CD8-positive, alpha-beta memory T cell (primary cell): ENCODE measurements at regions not wholly inside any gene's neighbourhood (a gene's known extent, or its start where the extent isn't known, plus 50 kb on each side); places are given as distances from the start of the nearest gene placed in this dataset.
"Not testable (repeated sequence)": the region's sequence is repeated elsewhere in the genome, so short reads cannot be mapped to it uniquely, and the experiment has no call there.

ENCODE experiments used
- CTCF ChIA-PET: fragments of 350-600 bp; sonication (Branson Sonifier 250); formaldehyde crosslinking; loops from one replicate; lab custom pipeline; 2021; ENCODE audit warnings: antibody characterized with exemption; lab: Charles Lee
- POLR2A ChIA-PET: fragments of 350-600 bp; sonication (Branson Sonifier 250); formaldehyde crosslinking; loops from one replicate; lab custom pipeline; 2021; ENCODE audit warnings: antibody characterized with exemption; lab: Charles Lee
- DNase-seq, 5 donors: peaks; one replicate each; pipeline versions ENCODE4 v3.0.0 to v3.0.0-alpha.2; 2020 to 2022; ENCODE audit warnings: mixed read lengths in 1 of 5
- H3K27ac ChIP-seq: one replicate; pipeline ENCODE4 v1.7.0; 2013; ENCODE audit warnings: low read depth, mild to moderate bottlenecking, low read length, moderate library complexity
- H3K27me3 ChIP-seq: 2 replicates; pipeline ENCODE4 v1.7.0; 2013; ENCODE audit warnings: low read length, mild to moderate bottlenecking; ENCODE audit not compliant: insufficient read depth, poor library complexity, severe bottlenecking
- H3K36me3 ChIP-seq: 2 replicates; pipeline ENCODE4 v1.7.0; 2013; ENCODE audit warnings: mild to moderate bottlenecking, low read length, moderate library complexity; ENCODE audit not compliant: insufficient read depth
- H3K4me1 ChIP-seq: 2 replicates; pipeline ENCODE4 v1.7.0; 2013; ENCODE audit warnings: mild to moderate bottlenecking, low read length, moderate library complexity; ENCODE audit not compliant: insufficient read depth
- H3K4me3 ChIP-seq: 2 replicates; pipeline ENCODE4 v1.7.0; 2013; ENCODE audit warnings: mild to moderate bottlenecking, low read length
- H3K9me3 ChIP-seq: 2 replicates; pipeline ENCODE4 v1.7.0; 2013; ENCODE audit warnings: mild to moderate bottlenecking, low read length
- H3K27ac Mint-ChIP-seq, 8 donors: one replicate each; pipeline ENCODE4 v1.8.0; 2020 to 2021; ENCODE audit warnings: mixed read lengths in 8 of 8, mild to moderate bottlenecking in 6 of 8, inconsistent platforms in 3 of 8, moderate library complexity in 3 of 8
- H3K27me3 Mint-ChIP-seq, 2 donors: one replicate each; pipeline ENCODE4 v1.8.0; 2020 to 2021; ENCODE audit warnings: mixed read lengths in 2 of 2, mild to moderate bottlenecking in 1 of 2, moderate library complexity in 1 of 2
- H3K36me3 Mint-ChIP-seq, 3 donors: one replicate each; pipeline ENCODE4 v1.8.0; 2020 to 2021; ENCODE audit warnings: mixed read lengths in 3 of 3, inconsistent platforms in 1 of 3, mild to moderate bottlenecking in 1 of 3
- H3K4me1 Mint-ChIP-seq, 3 donors: one replicate each; pipeline ENCODE4 v1.8.0; 2020 to 2021; ENCODE audit warnings: mixed read lengths in 3 of 3, inconsistent platforms in 1 of 3, mild to moderate bottlenecking in 1 of 3
- H3K4me3 Mint-ChIP-seq, 7 donors: one replicate each; pipeline ENCODE4 v1.8.0; 2020 to 2021; ENCODE audit warnings: mixed read lengths in 7 of 7, mild to moderate bottlenecking in 6 of 7, moderate library complexity in 4 of 7, inconsistent platforms in 2 of 7
- H3K9me3 Mint-ChIP-seq, 5 donors: one replicate each; pipeline ENCODE4 v1.8.0; 2020 to 2022; ENCODE audit warnings: mixed read lengths in 5 of 5, mild to moderate bottlenecking in 3 of 5, moderate library complexity in 2 of 5, inconsistent platforms in 1 of 5

GRCh38 chr2:117623175-117623574 lies 191.3 kb upstream of the DDX18 start:
- H3K36me3 Mint-ChIP-seq, H3K27me3 ChIP-seq, POLR2A ChIA-PET, H3K27ac ChIP-seq, H3K9me3 ChIP-seq, H3K4me1 ChIP-seq, H3K4me3 Mint-ChIP-seq, DNase-seq, H3K27ac Mint-ChIP-seq, H3K4me3 ChIP-seq, CTCF ChIA-PET, H3K9me3 Mint-ChIP-seq, H3K27me3 Mint-ChIP-seq, H3K4me1 Mint-ChIP-seq, H3K36me3 ChIP-seq: not testable (repeated sequence)

GRCh38 chr2:117631152-117631945 lies 183.1 kb upstream of the DDX18 start:
- H3K9me3 Mint-ChIP-seq: peaks cover 0 to 8% (median 3%) of the 10 kb centered on the region in 5 donors
- H3K4me1 ChIP-seq: no peaks in the 10 kb centered on the region

GRCh38 chr2:117635481-117635880 lies 179.0 kb upstream of the DDX18 start:
- Histone ChIP-seq H3K27me3 (no peaks in the 10 kb centered on the region), H3K9me3 (no peaks in the 10 kb centered on the region), H3K4me1 (no peaks in the 10 kb centered on the region), H3K27ac (no peak overlapping the region), H3K4me3 (no peak overlapping the region), H3K36me3 (no peaks in the 10 kb centered on the region)
- ChIA-PET CTCF (no interaction called here), POLR2A (no interaction called here)
- H3K4me1 Mint-ChIP-seq: no peaks in the 10 kb centered on the region
- no peak overlapping the region for H3K27ac Mint-ChIP-seq
- no peak overlapping the region for H3K4me3 Mint-ChIP-seq
- no peaks in the 10 kb centered on the region for H3K27me3 Mint-ChIP-seq
- no peak for DNase-seq
- peaks cover 0 to 5% (median 0%) of the 10 kb centered on the region in 5 donors for H3K9me3 Mint-ChIP-seq
- no peaks in the 10 kb centered on the region for H3K36me3 Mint-ChIP-seq

More at GRCh38 chr2:117631152-117631945, 183.1 kb upstream of the DDX18 start:
- Mint-ChIP-seq H3K4me3 (no peak overlapping the region), H3K4me1 (no peaks in the 10 kb centered on the region), H3K36me3 (no peaks in the 10 kb centered on the region), H3K27ac (no peak overlapping the region), H3K27me3 (no peaks in the 10 kb centered on the region)
- POLR2A ChIA-PET: no interaction called here
- CTCF ChIA-PET: no interaction called here
- Histone ChIP-seq H3K27ac (no peak overlapping the region), H3K27me3 (no peaks in the 10 kb centered on the region), H3K9me3 (no peaks in the 10 kb centered on the region), H3K4me3 (no peak overlapping the region), H3K36me3 (no peaks in the 10 kb centered on the region)
- no peak for DNase-seq

GRCh38 chr2:117639401-117639800 lies 175.1 kb upstream of the DDX18 start:
- CTCF ChIA-PET: no interaction called here
- H3K27me3 Mint-ChIP-seq: no peaks in the 10 kb centered on the region
- POLR2A ChIA-PET: no interaction called here
- H3K4me1 Mint-ChIP-seq: no peaks in the 10 kb centered on the region
- no peaks in the 10 kb centered on the region for H3K36me3 Mint-ChIP-seq
- H3K27ac ChIP-seq: no peak overlapping the region
- H3K4me3 ChIP-seq: no peak overlapping the region
- H3K36me3 ChIP-seq: no peaks in the 10 kb centered on the region
- no peak overlapping the region for H3K27ac Mint-ChIP-seq
- no peaks in the 10 kb centered on the region for H3K27me3 ChIP-seq
- H3K9me3 ChIP-seq: no peaks in the 10 kb centered on the region
- DNase-seq: no peak
- H3K4me1 ChIP-seq: no peaks in the 10 kb centered on the region
- no peak overlapping the region for H3K4me3 Mint-ChIP-seq
- peaks cover 0 to 5% (median 0%) of the 10 kb centered on the region in 5 donors for H3K9me3 Mint-ChIP-seq

- ChIA-PET POLR2A (no interaction called here), CTCF (no interaction called here)
- Mint-ChIP-seq H3K4me3 (no peak overlapping the region), H3K36me3 (no peaks in the 10 kb centered on the region), H3K4me1 (no peaks in the 10 kb centered on the region), H3K27me3 (peaks cover 0 to 4% of the 10 kb centered on the region in 2 donors), H3K9me3 (peaks cover 0 to 5% (median under 1%) of the 10 kb centered on the region in 5 donors), H3K27ac (no peak overlapping the region)
- Histone ChIP-seq H3K27me3 (no peaks in the 10 kb centered on the region), H3K36me3 (no peaks in the 10 kb centered on the region), H3K9me3 (no peaks in the 10 kb centered on the region), H3K4me1 (no peaks in the 10 kb centered on the region), H3K4me3 (no peak overlapping the region), H3K27ac (no peak overlapping the region)
- DNase-seq: no peak
Measured at GRCh38 chr2:117644403-117644802, 170.1 kb upstream of the DDX18 start.

GRCh38 chr2:117645458-117645857 lies 169.0 kb upstream of the DDX18 start:
- H3K4me3 ChIP-seq: no peak overlapping the region
- ChIA-PET CTCF (no interaction called here), POLR2A (no interaction called here)
- Mint-ChIP-seq H3K27ac (no peak overlapping the region), H3K4me1 (no peaks in the 10 kb centered on the region), H3K27me3 (peaks cover 0 to 4% of the 10 kb centered on the region in 2 donors), H3K9me3 (peaks cover 0 to 5% (median 0%) of the 10 kb centered on the region in 5 donors), H3K4me3 (no peak overlapping the region), H3K36me3 (no peaks in the 10 kb centered on the region)
- no peaks in the 10 kb centered on the region for H3K27me3 ChIP-seq
- H3K9me3 ChIP-seq: no peaks in the 10 kb centered on the region
- DNase-seq: no peak
- no peaks in the 10 kb centered on the region for H3K4me1 ChIP-seq
- no peak overlapping the region for H3K27ac ChIP-seq
- no peaks in the 10 kb centered on the region for H3K36me3 ChIP-seq

- Histone ChIP-seq H3K4me3 (no peak overlapping the region), H3K4me1 (no peaks in the 10 kb centered on the region), H3K27ac (no peak overlapping the region), H3K36me3 (no peaks in the 10 kb centered on the region), H3K27me3 (no peaks in the 10 kb centered on the region), H3K9me3 (no peaks in the 10 kb centered on the region)
- Mint-ChIP-seq H3K27me3 (peaks cover 0 to 4% of the 10 kb centered on the region in 2 donors), H3K9me3 (peaks cover 0 to 5% (median 0%) of the 10 kb centered on the region in 5 donors), H3K4me1 (no peaks in the 10 kb centered on the region), H3K4me3 (no peak overlapping the region), H3K27ac (no peak overlapping the region), H3K36me3 (no peaks in the 10 kb centered on the region)
- no peak for DNase-seq
- CTCF ChIA-PET: no interaction called here
- POLR2A ChIA-PET: no interaction called here
Measured at GRCh38 chr2:117646099-117646498, 168.4 kb upstream of the DDX18 start.

- no peaks in the 10 kb centered on the region for H3K9me3 ChIP-seq
- DNase-seq: no peak
- POLR2A ChIA-PET: no interaction called here
- H3K4me1 Mint-ChIP-seq: no peaks in the 10 kb centered on the region
- H3K36me3 ChIP-seq: no peaks in the 10 kb centered on the region
- no peaks in the 10 kb centered on the region for H3K4me1 ChIP-seq
- H3K4me3 Mint-ChIP-seq: no peak overlapping the region
- H3K4me3 ChIP-seq: no peak overlapping the region
- H3K27me3 Mint-ChIP-seq: peaks cover 0 to 4% of the 10 kb centered on the region in 2 donors
- H3K27me3 ChIP-seq: no peaks in the 10 kb centered on the region
- H3K27ac Mint-ChIP-seq: no peak overlapping the region
- no peak overlapping the region for H3K27ac ChIP-seq
- CTCF ChIA-PET: no interaction called here
- H3K9me3 Mint-ChIP-seq: peaks cover 0 to 5% (median 0%) of the 10 kb centered on the region in 5 donors
- H3K36me3 Mint-ChIP-seq: no peaks in the 10 kb centered on the region
Measured at GRCh38 chr2:117646872-117647271, 167.6 kb upstream of the DDX18 start.
